Stimulated activated CD8-positive, alpha-beta memory T cell treated with anti-CD3 and anti-CD28 coated beads, Interleukin-12 subunit alpha, Interleukin-12 subunit beta, amount 100 ng/mL, for 4 hours (primary cell): ENCODE measurements at regions not wholly inside any gene's neighbourhood (a gene's known extent, or its start where the extent isn't known, plus 50 kb on each side); places are given as distances from the start of the nearest gene placed in this dataset.

Experiments
- DNase-seq: peaks from one replicate; pipeline ENCODE4 v3.0.0-alpha.2; 2020; ENCODE audit warnings: low read depth

DNA sequence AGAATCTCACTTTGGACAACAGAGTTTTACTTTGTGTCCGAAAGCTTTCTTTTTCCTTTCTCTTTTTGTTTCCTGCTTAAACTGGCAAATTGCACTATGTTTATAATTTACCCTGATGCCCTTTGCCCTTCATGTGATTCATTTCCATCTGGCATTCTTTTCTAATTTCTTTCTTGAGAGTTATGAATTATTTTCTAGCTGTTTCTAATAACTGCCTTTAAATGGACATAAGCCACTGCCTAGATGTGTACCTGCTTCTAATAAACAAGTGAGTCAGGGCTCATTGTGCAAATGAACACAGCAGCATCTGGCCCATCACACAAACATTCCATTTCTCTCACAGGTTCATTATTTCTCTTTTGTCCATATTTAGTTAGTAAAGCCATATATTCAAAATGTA, 242.3 kb upstream of the GPRIN3 start:
- DNase-seq = no peak

DNA sequence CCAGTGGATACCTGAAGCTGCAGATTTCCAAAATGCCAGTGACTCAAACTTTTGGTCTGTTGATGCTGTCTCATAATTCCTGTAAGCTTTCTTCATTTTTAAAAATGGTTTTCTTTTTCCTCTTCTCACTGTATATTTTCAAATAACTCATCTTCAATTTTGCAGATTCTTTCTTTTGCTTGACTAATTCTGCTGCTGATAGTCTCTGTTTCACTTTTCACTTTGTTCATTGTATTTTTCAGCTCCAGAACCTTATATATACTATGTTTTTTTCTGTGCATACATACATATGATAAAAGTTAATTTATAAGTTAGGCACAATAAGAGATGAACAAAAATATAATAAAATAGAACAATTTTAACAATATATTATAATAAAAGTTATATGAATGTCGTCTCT, 237.7 kb upstream of the GPRIN3 start:
- no peak for DNase-seq

DNA sequence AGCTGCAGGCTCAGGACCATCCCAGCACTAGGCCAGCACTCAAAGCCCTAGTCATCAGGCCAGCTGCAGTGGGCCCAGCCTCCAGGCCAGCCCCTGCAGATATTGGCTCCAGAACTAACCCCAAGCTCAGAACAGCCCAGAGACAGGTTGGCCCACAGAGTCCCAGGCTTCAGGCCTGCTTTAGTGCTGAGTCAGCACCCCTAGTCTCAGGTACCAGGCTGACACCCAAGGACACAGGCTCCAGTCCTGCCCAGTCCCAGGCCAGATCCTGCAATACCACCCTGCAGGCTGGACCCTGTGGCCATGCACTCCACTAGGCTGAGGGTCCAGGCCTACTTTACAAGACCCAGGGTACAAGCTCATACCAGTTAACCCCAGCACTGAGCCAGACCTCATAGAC, 234.4 kb upstream of the GPRIN3 start:
- DNase-seq = no peak

DNA sequence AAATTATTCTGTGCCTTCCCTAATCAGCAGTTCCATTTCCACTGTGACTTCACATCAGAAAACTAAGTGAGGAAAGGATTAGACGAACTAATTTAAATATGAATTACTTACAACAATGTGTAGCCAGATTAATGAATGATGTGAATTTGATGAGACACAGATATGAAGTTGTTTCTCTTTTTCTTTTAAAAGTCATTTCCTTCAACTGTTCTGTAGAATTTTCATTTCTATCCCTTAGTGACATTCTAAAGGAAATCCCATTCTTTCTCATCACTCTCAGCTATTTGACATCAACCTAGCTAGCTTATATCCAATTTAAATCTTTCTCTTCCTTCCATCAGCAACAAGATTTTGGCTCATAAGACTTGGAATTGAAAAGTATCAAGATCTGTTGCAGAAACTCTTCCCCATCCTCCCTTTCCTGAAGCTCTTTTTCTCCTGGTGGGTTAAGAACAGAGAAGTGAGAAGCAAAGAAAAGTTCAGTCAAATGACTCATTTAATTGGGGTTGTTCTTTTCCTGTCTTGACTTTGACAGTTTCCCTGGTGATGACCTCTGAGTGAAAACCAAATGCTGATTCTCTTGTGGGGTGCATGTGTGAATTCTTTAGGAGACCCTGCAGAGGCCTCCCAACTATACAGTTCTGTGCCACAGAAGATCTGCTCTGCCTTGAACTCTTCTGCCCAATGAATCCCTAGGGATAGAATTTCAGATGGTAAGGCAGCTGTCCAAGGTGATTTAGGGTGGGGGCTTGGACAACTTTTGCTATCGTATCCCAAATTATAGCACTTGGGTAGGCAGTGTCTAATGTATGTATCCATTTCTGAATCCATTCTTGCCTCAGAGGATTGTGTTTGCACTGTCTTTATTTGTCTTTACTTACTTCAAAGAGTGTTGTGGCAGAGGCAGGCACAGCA, 232.5 kb upstream of the GPRIN3 start:
- no peak for DNase-seq

DNA sequence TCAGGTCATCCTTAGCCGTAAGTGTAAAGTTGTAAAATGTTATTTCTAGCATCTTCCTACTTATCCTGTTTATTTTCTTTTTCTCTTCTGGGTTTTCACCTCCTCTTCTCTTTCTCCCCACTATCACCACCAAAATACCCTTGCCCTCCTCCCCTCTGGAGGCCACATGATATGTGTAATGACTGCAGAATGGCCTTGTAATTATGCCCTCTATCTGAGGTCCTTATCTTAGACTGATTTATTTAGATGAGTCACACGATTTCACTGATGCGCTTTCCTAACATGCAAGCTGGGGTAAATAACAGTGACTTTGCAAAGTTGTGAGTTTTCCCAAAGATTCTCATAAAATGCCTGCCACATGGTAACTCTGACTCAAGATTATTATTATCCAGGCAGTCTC, 231.8 kb upstream of the GPRIN3 start:
- no peak for DNase-seq

DNA sequence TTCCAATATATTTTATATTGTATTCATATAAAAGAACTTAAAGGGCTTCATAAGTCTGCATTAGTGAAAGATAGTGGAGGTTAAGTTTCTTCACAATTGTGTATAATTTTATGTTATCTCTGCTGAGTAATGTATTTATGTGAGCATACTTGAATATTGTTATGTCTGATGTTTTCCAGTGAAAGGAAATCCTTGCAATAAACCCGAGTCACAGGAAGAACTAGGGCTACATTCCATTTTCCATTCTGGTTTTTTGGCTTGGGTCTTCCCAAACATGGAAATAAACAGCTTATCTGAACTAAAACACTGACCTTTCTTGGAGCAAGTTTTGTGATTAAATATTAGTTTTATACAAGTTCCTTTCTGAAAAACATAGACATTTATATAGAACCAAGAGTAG, 231.3 kb upstream of the GPRIN3 start:
- DNase-seq = no peak

DNA sequence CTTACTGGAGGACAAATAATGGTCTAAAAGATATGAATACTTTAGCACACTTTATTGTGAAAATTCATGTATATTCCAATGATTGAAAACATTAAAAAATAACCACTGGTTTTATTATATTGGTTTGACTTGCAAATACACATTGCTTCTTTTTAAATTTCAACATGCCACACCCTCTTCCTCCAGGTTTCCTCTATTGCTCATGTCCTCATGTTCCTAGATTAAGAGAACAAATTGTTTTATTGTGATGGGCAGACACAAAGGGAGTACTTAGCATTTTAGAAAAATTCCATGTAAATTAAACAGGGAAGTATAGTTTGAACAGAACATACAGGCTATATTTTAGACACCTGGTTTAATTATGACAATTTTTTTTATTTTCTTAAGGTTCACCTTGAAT, 230.6 kb upstream of the GPRIN3 start:
- DNase-seq = no peak

DNA sequence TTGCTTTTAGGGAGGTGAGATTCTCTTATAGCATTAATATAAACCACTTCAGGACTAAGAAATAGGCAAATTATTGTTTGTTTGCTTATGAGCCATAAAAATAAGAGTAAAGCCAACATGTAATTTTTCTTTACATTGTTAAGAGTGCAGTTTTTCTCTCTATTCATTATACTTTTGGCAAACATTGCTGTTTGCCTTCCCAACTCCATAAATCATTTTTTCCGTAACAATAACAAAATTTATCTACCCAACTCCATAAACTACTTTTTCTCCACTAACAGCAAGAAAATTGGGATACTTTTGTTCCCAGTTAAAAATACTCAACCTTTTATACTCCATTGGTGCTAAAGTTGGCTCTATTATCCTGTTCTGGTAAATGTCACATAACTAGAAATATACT, 229.7 kb upstream of the GPRIN3 start:
- no peak for DNase-seq

DNA sequence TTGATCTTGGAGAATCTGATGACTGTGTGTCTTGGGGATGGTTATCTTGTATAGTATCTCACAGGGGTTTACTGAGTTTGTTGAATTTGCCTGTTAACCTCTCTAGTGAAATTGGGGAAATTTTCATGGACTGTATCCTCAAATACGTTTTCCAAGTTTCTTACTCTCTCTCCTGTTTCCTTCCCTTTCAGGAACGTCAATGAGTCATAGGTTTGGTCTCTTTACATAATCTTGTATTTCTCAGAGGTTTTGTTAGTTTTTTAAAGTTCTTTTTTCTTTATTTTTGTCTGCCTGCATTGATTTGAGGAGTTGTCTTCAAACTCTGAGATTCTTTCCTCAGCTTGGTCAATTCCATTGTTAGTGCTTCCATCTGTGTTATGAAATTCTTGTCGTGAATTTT, 227.7 kb upstream of the GPRIN3 start:
- DNase-seq = no peak

DNA sequence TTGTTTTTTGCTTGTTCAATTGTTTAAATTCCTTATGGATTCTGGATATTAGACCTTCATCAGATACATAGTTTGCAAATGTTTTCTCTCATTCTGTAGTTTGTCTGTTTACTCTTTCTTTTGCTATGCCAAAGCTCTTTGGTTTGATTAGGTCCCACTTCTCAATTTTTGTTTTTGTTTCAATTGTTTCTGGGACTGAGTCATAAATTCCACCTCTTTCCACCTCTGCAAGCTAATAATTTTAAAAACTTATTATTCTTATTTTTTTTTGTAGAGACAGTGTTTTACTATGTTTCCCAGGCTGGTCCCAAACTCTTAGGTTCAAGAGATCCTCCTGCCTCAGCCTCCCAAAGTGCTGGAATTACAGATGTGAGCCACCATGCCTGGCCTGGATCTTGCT, 226.8 kb upstream of the GPRIN3 start:
- no peak for DNase-seq

DNA sequence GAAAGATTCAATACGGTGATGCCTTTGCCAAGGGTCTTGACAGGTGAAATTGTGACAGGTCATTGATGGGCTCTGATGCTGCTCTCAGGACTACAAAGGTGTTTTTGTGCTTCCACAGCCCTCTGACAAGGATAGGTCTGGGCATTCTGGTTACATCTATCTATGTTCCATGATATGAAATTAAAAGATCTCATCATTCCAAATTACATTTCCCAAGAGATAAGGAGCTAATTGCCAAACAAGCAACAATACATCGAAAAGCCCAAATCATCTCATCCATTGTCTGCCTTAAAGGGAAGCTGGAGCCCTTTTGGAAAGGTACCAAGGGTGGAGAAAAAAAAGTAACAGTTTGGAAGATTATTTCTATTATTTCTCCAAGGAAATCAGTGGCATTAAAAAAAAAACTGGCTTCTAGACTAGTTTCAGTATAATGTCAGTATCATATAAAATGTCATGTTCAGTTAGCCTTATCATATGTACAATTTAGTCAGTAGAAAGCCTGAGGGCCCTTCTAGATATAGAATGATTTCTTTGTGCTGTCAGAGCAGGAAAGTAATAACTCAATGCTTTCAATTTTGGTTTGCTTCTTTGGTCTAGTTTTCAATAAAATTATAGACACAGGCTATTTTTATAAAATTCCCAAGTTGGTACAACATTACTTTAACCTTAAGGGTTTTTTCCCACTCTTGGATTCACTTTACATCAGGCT, 224.5 kb upstream of the GPRIN3 start:
- no peak for DNase-seq

DNA sequence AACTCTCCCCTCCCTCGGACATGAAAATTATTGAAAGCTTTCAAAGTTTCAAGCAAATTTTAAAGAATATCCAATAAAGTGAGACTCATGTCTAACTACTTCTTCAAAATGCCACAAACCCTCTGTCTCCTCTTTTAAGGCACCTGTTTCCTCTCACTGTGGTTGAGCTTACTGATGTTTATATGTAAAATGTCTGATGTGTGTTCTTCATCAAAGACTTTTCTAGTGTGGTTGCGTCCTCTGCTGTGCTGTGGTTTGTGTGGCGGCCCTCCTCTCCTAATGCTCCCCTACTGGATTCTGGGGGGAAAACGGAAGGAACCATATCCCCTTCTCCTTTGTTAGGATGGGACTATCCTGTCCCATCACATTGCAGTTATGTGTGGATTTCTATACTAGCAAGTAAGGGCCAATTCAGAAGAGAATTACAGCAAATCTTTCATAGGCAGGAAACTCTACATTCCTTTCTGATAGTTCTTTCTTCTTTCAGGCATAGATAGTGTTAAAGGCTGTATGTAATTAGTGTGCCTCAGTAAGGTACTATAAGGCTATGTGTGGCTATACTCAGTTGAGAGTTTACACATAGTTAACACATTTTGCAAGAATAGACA, 221.0 kb upstream of the GPRIN3 start:
- no peak for DNase-seq

DNA sequence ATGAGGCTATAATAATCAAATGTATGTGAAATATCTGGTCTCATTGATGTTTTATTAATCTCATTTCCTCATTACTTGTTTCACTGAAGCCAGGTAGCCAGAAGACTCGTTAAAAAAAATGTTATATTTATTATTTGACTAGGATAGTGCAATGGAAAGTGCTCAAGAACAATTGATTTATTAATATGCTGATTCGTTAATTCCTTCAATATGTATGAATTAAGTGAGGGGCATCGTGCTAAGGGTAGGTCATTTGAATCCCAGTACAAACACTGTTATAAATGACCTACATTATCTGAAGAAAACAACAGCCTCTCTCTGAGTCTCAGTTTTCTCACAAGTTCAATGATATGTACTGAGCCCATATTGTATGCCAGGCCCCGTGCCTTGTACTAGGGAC, 214.2 kb upstream of the GPRIN3 start:
- no peak for DNase-seq

DNA sequence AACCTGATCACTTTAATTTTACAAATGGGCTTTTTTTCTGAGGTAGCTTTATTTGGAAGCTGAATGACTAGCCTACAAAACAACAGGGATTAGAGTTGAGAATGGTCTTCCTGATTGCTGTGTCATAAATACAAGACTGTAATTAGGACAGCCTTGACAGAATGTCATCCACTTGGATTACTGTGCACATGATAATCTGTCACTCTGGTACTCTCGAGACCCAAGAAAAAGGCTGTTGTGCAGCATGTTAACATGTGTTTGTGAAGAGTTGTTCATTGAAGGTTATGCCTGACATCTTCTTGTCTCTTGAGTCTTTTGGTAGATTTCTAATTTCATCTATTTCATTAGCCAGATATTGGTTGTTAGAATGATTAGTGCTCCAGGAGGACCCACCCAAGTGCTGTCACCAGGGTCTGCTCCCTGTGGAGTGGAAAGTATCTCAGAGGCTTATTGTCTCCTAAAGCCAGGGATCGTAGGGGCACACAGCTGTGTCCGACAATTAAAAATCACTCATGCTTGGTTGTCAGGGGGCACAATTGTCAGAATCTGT, 212.2 kb upstream of the GPRIN3 start:
- no peak for DNase-seq

DNA sequence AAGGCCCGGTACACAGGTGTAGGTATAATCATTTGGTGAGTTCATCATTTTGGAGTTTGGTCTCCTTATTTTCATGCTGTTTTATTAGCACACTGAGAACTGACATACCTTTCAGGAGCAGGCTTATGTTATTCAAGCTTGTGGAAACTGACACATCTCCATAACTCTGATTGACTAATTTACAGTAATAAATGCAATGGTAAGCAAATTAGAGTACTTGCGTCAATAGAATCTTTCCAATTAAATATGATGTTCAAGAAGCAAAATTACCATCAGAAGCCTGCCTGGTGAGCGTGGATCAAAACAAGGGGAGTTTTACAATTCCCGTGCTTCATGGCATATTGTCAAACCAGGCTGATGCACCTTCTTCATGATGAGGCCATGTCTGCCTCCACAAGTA, 210.7 kb upstream of the GPRIN3 start:
- DNase-seq = no peak

DNA sequence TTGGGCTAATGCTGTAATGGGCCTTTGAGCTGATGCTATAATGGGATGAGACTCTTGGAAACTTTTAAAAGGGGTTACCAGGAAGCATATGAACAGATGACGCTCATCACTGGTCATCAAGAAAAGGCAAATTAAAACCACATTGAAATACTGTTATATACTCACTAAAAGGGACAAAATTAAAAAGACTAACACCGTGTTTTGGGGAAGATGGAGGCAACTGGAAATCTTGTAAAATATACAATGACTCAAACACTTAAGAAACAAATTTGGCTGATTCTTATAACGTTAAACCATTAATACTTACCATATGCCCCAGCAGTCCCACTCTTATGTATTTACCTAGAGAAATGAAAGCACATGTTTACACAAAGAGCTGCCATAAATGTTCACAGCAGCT, 207.2 kb upstream of the GPRIN3 start:
- DNase-seq = no peak

DNA sequence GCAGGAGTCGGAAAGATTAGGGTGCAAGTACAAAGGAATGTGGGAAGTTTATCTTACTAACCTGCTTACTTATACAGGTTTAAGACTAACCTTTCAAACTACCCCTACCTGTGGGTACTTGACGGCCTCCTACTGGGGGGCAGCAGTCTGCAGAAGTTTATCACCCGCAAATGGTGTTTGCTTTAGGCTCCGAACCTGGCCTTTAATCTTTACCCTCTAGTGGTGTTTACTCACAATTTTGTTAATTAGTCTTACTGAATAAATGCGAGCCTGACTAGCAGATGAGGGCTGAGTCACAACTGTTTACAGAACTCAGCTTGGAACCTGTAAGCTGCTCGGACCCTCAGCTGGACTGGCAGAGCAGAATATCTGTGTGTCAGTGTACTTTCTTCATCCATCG, 204.2 kb upstream of the GPRIN3 start:
- no peak for DNase-seq

DNA sequence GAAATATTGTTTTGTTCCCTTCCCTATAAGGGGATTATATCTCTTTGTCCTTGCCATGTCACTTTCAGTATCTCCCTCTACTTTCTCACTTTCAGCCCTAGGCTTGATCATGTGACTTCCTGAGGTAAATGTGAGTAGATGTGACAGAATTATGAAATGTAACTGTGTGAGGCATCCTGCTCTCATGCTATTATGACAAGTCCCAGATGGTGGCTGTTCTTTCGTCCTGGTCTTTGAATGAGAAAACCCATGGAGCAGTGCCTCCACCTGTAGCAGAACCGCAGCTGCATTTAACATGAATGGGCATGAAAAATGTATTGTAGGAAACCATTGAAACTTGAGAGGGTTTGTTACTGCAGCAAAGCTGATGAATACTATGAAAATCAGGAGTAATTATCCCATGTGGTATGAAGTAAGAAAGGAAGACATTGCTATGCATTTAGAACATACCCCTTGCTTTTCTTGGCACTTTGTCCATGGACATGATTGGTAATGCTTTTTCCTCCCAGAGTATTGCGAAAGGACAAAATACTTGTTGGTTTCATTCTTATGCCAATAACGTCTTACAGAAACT, 202.2 kb upstream of the GPRIN3 start:
- no peak for DNase-seq

DNA sequence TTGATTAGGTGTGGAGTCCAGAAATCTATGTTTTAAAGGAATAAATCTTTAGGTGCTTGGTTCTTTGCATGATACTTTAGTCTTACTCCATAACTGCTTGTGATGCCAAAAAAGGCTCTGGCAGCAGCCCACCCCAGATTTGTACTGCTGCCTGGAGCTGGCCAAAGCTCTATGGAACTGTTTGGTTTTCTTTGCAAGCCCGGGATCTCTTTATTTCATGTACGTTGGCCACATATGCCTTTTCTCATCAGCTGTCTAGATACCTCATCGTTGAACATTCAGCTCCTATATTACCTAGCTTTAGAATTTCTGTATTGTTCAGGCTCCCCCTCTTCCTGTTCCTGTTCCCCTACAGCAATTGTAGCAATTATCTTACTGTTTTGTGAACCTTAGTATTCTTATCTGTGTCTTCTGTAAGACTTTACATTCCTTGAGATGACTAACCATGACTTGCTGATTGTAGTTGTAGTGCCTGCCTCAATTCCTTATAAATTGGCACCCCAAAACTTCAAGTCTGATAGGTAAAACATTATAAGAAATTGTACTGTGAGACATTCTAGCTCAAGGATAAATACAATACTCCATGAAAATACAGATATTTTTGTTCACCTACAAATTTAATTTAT, 199.4 kb upstream of the GPRIN3 start:
- no peak for DNase-seq

DNA sequence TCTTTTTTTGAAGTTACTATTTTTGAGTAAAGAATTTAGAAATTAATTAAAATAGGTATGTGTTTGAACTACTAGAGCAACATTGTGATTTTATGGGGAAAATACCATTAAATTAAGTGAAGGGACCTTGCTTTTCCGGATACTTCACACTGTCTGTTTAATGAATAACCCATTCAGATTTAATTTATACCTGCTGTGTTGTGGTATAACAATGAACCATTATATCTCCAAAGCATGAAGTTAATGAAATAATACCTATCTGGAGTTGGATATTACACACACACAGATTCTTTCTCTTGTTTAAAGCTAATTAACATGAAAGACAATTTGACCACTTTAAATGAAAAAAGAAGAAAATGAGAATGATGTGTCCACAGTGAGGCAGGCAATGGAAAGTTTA, 195.0 kb upstream of the GPRIN3 start:
- no peak for DNase-seq

DNA sequence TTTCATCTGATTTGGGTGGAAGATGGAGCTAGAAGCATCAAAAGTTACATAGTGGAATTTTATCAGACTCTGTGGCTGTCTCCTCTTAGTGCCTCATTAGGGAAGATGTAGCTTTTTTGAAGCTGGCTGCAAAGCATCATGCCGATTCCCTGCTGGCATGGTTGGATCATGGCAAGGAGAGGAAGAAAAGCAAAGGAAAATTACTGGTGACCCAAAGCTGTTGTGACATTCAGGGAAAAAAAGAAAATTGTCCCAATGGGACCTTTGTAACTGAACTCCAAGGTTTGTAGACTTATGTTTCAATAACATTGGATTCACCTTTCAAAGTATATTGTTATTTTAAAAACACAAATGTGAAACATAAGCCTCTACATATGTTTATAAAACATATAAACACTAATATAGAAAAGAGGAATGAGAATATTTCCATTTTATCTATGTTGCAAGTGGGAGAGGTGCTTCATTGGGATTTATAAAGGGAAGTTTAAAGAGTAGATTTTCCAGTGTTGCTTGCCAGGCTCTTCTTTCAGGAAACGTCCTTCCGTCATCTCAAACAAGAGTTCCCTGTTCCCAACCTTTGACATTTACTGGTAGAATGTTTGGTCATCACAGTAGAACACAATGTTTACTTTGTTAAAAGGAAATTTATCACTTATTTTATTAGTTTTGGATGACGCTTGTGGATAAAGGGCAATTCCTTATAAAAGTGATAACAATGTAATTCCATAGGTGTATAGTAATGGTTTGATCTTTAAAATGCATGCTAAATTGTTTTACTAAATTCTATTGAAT, 190.1 kb upstream of the GPRIN3 start:
- no peak for DNase-seq
